Activated CD4-positive, alpha-beta T cell treated with anti-CD3 and anti-CD28 coated beads, Interleukin-2, amount 50 U/mL, for 24 hours (primary cell): ENCODE measurements at regions not wholly inside any gene's neighbourhood (a gene's known extent, or its start where the extent isn't known, plus 50 kb on each side); places are given as distances from the start of the nearest gene placed in this dataset.

Experiments
- DNase-seq, 2 donors: peaks; one replicate each; pipeline ENCODE4 v3.0.0-alpha.2; 2020; ENCODE audit warnings: low read depth in 1 of 2, low spot score in 1 of 2

DNA sequence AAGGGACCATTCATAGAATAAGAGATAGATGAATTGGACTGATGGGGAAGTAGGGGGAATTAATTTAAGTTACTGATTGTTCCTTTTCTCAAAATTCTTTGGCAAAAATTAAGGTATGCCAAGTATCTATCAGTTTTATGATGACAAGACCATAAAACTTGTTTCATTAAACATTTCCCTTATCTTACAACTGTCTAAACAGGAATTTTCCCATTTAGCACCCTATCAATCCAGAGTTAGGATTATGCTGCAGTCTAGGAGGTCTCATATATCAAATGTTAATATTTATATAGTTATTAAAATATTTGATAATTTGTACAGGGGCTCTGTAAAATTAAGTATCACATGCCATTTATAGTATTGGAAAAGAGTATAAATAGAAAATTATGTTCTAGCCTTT is 51.5 kb upstream of the ARID1B start:
- DNase-seq = no peak

DNA sequence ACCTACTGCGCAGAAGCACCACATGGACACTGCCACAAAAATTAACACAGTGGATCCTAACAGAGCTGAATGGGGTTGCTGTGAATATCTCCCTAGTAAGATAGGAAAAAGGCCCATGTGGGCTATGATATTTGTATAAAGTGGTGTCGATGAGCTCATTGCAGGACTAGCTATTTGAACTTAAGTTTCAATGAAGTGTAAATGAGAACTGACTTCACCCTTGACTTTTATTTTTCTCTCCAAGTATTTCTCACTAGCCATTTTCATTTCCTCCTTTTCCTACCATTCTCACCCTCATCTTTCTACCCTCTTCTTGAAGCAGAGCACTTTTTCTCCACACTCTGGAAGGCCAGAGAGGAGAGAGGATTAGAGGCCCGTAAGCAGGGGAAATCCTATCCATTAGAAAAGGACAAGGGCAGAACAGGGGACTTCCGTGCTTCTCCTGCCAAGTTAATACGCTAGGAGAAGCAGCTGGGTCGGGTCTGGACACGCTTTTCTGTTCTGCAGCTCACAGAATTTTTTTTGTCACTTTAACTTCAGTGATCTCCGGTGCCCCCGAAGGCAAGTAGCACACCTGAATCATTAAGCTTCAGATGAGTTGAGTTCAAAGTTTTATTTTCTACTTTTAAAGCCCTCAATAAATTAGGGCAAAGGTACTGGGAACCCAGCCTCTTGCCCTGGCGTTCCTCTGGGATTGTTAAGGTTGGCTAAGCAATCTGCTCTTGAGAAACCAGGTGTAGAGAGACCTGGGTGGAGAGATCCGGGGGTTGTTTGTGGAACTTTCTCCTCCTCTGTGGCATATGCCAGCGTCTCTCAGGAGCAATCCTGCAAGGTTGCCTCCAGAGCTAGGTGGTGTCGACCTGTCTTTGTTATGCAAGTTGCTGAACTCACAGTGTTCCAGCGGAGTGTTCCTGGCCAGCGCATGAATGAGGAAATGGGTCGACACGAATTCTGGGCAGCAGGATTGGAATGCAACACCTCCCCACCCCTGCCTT is 56.2 kb upstream of the ARID1B start:
- DNase-seq = no peak

DNA sequence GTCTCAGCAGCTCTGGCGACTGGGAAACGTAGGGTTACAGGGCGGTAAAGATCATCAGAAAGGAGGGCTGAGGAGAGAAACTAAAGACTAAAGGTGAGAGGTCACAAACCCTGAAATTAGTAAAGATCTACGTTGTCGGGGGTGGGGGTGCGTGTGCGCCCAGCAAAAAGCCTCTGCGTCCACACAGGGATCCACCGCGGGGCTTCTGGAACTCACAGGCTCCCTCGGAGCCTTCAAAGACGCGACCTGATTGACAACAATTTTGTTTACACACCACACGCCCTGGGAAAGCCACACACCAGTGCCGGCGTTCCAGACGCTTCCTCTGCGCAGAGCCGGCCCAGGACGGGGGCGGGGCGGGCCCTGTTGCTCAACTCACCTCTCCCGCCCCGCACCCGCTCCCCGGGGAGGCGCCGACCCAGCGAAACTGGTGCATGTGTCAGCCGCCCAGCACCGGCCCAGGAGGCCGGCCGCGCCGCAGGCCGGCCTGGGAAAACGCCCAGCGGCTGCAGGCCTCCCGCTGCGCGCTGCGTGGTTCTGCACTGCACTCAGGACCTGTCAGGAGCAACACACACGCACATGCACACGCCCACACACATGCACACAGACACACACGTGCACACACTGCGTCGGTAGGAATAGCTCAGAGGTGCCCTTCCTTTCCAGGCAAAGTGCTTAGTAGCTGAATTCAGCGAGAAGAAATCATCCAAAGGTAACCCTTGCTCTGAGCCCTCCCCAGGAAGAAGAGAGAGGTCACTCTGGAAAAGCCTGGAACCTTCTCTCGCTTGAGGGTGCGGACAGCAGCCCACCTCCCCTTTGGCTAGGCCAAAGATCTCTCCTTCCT is 57.2 kb upstream of the ARID1B start:
- peak; percentile 45 to 57 for DNase-seq

DNA sequence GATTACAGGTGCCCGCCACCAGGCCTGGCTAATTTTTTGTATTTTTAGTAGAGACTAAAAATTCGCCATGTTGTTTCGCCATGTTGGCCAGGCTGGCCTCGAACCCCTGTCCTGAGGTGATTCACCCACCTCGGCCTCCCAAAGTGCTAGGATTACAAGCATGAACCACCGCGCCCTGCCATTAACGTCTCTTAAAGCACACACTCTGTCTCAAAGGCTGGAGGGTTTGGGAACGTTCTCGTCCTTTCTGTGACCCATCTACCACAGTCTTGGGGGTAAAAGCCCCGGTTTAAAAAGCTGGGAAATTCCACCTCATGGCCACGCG is 57.8 kb upstream of the ARID1B start:
- no peak for DNase-seq

DNA sequence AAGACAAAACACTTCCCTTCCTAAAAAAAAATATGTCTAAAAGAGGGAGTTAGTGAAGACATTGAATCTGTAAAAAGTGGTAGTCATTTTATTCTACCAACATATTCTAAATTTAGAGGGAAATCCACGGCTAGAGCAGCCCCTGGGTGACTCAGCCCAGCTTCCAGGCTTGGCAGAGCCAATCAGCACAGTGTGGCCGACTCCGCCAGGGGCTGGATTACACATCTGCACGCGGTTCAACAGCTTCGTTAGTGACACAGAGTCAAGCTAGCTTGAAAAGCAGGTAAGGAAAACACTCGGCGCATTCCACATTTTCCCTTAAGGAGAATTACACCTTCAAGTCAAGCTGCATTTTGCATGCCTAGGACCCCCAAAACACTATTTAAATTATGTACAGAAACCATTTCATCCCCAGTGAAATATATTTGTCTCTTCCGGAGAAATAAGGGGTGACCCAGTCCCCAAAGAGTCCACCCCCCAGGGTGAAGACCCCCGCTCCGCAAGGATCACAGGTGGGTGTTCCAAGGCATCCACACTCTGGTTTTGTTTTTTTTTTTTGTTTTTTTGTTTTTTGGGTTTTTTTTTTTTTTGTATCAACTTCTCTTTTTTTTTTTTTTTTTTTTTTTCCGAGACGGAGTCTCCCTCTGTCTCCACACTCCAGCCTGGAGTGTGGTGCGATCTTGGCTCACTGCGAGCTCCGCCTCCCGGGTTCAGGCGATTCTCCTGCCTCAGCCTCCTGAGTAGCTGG is 58.4 kb upstream of the ARID1B start:
- DNase-seq = no peak

DNA sequence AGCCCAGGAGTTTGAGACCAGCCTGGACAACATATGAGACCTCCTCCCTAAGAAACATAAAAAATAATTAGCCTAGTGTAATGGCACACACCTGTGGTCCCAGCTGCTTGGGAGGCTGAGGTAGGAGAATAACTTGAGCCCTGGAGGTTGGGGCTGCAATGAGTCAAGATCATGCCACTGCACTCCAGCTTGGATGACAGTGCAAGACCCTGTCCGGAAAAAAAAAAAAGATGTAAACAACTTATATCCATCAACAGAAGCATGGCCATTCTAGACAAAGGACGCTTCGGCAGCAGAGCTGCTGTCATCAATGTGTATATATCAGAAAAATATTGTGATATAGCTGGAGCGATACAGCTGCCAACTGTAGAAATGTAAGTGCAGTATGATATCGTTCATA is 59.6 kb upstream of the ARID1B start:
- DNase-seq = no peak

DNA sequence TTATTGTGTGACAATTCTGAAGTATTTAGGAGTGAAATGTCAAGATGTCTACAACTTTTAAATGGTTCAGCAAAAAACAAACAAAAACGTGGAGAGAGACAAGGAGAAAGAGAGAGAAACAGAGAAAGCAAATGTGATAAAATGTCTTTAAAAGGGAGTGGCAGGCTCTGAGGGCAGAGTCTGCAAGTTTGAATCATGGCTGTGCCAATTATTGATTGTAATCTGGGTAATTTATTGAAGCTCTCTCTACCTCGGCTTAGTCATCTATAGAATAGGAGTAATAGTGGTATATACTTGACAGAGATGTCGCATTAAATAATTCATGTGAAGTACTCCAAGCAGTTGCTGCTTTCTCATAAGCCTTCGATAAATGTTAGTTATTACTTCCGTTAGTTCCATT is 61.3 kb upstream of the ARID1B start:
- no peak for DNase-seq

DNA sequence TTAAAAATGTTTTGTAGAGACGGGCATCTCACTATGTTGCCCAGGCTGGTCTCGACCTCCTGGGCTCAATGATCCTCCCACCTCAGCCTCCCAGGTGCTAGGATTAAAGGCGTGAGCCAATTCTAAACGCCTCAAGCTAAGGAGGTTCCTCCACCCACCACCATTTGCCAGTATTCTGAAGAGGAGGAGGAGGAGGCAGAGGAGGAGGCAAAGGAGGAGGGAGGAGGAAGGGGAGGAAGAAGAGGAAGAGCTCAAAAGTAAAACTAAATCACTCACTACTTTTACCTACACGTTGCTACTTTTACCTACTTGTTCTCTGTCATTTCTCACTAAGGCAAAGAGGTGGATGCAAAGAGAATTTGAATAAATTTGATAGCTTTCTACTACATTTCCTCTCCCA is 63.6 kb upstream of the ARID1B start:
- DNase-seq = no peak

DNA sequence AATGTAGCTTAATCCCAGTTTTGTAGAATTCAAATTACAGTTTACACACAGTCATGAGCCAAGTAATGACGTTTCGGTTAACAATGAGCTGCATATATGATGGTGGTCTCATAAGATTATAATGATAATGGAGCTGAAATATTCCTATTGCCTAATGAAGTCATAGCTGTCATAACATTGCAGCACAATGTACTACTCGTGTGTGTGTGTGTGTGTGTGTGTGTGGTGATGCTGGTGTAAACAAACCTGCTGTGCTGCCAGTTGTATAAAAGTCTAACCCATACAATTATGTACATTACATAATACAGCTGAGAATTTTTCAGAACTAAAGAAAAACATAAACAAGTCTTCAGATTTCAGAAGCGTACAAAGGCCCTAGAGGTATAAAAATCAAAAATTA is 66.7 kb upstream of the ARID1B start:
- no peak for DNase-seq

DNA sequence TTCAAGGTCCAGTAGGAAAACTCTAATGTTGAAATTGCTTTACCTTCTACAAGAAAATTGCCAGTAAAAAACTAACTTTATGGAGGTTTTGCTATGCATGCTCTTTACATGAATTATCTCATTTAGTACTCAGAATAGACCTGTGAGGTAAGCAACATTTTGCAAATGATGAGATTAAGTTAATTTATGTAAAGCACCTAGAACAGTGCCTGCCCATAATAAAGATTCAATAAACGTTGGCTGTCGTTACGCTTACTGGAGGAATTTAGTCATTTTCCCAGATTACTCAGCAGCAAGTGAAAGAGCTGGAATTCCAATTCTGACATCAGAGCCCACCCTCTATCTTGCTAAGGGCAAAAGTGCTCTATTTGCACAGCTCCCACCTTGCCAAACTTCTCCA is 69.4 kb upstream of the ARID1B start:
- no peak for DNase-seq

DNA sequence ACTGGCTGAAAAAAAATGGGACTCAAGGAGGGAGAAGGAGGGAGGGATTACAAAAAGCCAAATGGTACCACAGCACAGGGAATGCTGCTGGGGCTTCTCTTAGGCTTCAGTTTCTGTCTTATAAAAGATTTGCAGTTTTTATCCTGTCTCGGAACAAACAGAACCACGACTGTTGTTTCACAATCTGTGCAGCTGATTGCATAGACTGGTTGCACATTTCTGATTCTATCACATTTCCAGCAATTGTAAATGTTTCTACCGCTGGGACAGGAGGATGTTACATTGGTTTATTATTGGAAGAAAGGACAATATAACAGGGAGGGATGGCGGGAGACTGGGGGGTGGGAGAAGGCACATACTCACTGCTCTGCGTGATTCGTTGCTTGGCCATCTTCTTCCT is 73.5 kb upstream of the ARID1B start:
- DNase-seq = no peak

DNA sequence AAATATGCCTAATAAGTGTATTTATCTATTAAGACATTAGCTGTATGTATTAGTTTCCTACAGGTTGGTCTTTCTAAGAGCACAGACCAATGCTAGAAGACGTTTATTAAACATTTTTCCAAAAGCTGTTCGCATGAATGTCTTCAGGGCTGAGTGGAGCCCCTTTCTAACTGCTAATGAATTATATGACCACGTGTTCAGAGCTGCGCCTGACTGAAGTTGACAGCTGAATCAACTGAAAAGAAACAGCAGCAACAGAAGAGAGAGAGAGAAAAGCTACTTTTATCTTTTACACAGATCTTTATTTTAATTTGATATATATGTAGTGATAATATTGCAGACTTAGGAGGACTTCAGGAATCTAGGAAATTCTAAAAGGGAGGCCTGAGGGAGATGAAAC is 75.2 kb upstream of the ARID1B start:
- no peak for DNase-seq

DNA sequence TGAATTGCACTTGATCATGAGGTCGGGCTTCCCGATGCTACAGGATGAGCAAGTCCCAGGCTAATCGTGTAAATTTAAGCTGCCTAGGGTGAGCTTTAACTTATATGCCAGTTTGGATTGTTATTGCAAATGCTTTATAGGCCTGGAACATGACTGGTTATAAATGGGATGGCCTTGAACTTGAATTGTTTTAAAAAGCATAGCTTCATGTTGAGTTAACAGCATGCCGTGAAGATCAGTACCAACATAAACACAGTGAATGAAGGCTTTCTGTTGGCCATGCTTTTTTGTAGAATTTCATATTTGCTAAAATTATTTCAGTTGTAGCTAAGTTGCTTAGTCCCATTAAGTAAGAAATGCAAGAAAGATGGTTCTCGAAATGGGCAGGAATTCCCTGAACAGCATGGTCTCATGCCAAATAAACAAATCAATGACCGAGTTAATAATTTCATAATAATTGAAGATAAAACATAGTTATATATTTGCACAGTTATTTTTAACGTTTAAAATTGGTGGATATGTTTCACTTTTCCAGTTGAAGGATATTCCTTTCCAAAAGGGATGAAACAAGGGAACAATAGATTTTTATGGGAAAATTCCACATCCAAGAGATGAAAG is 76.6 kb upstream of the ARID1B start:
- DNase-seq = no peak

DNA sequence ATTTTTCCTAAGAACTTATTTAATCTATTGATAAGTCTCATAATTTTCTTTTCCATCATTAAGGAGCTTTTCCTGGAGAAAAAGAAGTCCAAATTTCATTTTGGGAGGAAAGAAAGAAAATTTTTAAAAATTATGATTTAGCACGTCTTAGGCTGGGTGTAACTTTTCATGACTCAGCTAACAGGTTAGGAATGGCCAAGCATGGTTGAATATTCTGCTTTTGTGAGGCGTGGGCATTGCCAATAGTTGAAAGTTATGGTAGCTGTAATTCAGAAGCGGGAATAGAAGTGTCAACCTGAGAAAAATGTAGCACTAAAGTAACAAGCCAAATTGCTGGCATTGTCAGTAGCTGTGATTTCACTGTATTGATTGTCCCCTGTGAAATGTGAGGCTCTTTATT is 77.2 kb upstream of the ARID1B start:
- no peak for DNase-seq

DNA sequence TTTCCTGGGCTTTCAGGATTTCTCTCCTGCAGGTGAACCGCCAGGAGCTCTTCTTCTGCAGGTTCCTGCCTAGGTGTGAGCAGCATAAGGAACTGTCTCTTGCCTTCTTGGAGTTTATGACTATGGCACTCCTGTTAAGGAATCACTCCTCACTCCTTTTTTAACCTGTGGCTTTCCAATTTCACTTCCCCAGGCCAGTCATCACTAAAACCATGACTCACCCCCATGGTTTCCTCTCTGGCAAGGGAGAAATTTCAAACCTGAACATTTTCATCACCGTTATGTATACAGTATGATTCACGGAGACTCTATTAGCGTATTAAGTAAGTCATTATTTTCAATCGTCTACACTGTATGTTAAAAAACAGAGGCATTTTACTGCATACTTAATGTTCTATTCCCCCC is 78.2 kb upstream of the ARID1B start:
- no peak for DNase-seq

DNA sequence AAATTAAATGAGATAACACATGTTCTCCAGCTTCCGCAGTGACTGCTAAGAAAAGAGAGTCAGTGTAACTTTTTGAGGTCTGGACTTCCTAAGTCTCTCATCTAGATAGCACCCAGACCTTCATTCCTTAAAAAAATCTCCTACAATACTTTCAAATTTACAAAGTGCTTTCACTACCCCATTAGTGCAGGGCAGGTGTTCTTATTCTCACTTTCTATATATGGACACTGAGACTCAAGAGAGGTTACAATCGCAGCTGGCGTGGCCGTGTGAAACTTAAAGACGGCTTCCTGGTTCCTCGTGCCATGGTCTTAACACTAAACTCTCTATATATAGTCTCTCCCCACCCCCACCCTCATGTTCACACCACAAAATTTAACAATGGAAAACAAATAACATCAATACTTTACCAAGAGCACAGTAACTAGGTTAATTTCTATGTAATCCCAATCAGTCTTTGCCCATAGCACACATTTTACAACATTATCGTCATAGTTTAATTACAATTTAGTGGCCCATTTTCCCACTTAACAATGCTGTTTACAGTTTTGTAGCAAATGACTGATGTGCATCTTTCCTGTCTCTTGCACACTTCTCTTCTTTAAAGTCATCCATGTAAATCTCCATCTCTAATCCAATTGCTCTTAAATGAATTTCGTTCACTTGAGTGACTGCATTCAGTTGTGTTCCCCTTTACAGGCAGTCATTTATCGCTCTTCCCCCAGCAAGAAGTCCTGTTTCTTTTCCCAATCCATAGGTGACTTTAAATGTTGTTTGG is 78.8 kb upstream of the ARID1B start:
- no peak for DNase-seq

DNA sequence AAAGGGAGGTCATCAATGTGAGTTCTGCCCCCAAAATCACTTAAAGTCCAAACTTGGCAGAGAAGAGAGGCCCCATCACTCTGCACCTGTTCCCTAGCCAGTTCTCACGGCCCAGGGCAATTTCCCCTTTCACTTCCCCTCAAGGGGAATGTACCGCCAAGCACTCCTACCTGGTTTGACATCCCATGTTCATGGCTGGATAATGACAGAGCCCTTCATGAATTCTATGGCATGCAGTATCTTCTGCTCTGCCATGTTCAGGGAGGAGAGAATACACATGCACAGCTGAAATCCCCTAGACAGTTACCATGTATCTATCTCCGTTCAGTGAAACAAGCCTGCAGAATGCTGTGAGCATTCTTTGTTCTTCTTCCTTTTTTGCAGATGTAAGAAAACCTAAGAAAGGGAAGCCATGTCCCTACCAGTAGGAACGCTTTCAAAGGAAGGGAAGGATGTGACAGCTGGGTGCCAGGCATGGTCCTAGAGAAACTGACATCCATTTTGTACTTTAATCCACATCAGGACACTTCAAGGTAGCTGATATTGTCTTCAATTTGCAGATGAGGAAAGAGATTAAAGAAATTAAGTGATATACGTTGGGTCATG is 79.8 kb upstream of the ARID1B start:
- DNase-seq = no peak

DNA sequence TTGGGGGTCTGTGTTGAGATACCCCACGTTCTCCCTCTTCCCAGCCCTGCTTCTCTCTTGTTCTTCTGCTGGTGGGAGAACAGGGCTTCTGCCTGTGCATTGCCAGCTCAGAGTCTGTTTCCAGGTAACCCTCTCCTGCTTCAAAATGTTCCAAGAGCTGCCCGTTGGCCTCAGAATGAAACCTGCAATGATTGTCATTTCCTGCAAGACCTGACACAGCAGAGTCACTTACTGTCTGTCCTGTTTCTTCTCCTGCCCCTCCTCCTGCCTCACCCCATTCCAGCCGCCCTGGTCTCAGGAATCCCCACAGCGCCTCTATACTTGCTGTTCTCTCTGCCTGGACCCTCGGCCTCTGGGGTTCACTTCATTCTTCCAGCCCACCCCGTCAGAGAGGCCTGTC is 81.4 kb upstream of the ARID1B start:
- no peak for DNase-seq

DNA sequence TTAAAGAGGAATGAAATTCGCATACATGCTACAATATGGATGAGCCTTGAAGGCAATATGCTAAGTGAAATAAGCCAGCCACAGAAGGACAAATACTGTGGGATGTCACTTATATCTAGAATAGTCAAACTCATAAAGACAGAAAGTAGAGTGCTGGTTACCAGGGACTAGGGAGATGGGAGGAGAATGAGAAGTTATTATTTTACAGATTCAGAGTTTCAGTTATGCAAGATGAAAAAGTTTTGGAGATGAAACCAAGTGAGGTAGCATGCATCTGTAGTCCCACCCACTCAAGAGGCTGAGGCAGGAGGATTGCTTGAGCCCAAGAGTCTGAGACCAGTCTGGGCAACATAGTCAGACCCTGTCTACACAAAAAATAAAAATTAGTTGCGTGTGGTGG is 82.5 kb upstream of the ARID1B start:
- DNase-seq = no peak

DNA sequence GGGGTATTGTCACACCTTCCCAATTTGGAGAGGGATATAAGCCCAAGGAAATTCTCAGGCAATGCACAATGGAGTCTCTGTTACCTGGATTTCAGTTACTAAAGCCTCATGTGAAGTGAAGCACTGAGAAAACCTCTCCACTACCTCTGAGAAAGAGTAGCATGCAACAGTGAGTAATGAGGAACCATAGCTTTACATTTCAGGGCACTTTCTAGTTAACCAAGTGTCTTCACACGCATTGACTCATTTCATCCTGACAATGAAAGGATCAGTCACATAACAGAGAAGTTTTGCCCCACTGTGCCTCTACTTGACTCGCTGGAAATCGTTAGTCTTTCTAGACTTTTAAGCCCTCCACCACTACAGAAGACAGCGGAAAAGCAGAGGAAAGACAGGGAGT is 86.2 kb upstream of the ARID1B start:
- DNase-seq = no peak
